ENCODE measurements at regions not wholly inside any gene's neighbourhood (a gene's known extent, or its start where the extent isn't known, plus 50 kb on each side); places are given as distances from the start of the nearest gene placed in this dataset.

DNA sequence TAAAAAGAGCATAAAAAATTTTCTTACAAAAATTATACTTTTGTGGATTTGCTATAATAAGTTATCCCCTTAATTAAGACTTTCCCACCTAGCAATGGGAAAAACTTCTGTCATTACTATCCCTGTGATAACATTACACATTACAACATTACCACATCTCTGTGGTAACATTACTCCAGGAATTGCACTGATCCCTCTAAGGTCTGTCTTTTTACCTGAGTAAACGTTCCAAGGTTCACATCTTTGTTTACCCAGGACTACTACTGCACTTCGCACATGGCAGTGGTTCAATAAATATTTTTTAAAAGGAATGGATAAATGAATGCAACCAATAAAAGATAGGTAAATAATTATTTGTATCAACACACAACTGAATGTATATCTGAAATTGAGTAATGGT, 92.4 kb upstream of the NOX4 start:
- TF ChIP-seq, protein P1, sequence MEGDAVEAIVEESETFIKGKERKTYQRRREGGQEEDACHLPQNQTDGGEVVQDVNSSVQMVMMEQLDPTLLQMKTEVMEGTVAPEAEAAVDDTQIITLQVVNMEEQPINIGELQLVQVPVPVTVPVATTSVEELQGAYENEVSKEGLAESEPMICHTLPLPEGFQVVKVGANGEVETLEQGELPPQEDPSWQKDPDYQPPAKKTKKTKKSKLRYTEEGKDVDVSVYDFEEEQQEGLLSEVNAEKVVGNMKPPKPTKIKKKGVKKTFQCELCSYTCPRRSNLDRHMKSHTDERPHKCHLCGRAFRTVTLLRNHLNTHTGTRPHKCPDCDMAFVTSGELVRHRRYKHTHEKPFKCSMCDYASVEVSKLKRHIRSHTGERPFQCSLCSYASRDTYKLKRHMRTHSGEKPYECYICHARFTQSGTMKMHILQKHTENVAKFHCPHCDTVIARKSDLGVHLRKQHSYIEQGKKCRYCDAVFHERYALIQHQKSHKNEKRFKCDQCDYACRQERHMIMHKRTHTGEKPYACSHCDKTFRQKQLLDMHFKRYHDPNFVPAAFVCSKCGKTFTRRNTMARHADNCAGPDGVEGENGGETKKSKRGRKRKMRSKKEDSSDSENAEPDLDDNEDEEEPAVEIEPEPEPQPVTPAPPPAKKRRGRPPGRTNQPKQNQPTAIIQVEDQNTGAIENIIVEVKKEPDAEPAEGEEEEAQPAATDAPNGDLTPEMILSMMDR (IDR thresholded peaks at IDR 0.05) = no peak
- TF ChIP-seq POLR2A (IDR thresholded peaks at IDR 0.05; ENCODE audit: low read depth) (no peak), POLR2AphosphoS5 (IDR thresholded peaks at IDR 0.05) (no peak)

All from esophagus muscularis mucosa (tissue), 3 donors.